OCI-LY1 (cell line): ENCODE measurements at regions not wholly inside any gene's neighbourhood (a gene's known extent, or its start where the extent isn't known, plus 50 kb on each side); places are given as distances from the start of the nearest gene placed in this dataset.

ENCODE experiments used
- EZH2 ChIP-seq: fragments of 200-600 bp; sonication (generic), shearing (Covaris generic); IDR thresholded peaks from 2 replicates; pipeline ENCODE4 v1.8.0; 2017; ENCODE audit warnings: borderline replicate concordance, mixed run types, mild to moderate bottlenecking, antibody characterized with exemption, low read length, moderate library complexity, mixed read lengths
- TF ChIP-seq, protein P1 (sequence below): fragments of 200-600 bp; sonication (generic), shearing (Covaris generic); IDR thresholded peaks from 2 replicates; pipeline ENCODE4 v1.5.1; 2017; ENCODE audit warnings: mild to moderate bottlenecking, antibody characterized with exemption, low read length, moderate library complexity, mixed read lengths

DNA sequence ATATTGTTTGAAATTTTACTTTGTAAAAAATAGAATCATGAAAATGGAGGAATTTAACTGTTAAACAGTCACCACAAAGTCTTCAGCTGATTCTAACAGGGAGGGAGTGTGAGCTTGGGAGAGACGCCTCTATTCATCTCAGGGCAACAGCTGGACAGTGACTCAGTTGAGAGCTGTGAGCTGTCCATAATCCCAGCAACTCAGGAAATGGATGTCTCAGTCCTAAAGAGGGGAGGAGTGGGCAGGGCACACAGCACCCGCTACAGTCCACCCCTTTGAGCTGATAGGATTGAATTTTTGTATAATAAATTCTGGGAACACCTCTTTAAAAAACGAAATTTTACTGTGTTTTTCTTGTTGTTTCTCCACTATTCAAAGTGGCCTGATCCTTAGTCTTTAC lies 255.1 kb upstream of the THUMPD2 start:
- TF ChIP-seq, protein P1, sequence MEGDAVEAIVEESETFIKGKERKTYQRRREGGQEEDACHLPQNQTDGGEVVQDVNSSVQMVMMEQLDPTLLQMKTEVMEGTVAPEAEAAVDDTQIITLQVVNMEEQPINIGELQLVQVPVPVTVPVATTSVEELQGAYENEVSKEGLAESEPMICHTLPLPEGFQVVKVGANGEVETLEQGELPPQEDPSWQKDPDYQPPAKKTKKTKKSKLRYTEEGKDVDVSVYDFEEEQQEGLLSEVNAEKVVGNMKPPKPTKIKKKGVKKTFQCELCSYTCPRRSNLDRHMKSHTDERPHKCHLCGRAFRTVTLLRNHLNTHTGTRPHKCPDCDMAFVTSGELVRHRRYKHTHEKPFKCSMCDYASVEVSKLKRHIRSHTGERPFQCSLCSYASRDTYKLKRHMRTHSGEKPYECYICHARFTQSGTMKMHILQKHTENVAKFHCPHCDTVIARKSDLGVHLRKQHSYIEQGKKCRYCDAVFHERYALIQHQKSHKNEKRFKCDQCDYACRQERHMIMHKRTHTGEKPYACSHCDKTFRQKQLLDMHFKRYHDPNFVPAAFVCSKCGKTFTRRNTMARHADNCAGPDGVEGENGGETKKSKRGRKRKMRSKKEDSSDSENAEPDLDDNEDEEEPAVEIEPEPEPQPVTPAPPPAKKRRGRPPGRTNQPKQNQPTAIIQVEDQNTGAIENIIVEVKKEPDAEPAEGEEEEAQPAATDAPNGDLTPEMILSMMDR, result no peak
- TF ChIP-seq EZH2, result no peak
